22Rv1 (cell line): ENCODE measurements at regions not wholly inside any gene's neighbourhood (a gene's known extent, or its start where the extent isn't known, plus 50 kb on each side); places are given as distances from the start of the nearest gene placed in this dataset.

Experiments used
- ZFX ChIP-seq: fragments of 450-650 bp; IDR thresholded peaks from 2 replicates; pipeline ENCODE4 v1.6.1; 2017; ENCODE audit warnings: antibody characterized with exemption, borderline replicate concordance
- TF ChIP-seq, protein P1 (sequence below): fragments of 450-650 bp; IDR thresholded peaks from 2 replicates; pipeline ENCODE4 v1.5.1; 2017; ENCODE audit warnings: mild to moderate bottlenecking

DNA sequence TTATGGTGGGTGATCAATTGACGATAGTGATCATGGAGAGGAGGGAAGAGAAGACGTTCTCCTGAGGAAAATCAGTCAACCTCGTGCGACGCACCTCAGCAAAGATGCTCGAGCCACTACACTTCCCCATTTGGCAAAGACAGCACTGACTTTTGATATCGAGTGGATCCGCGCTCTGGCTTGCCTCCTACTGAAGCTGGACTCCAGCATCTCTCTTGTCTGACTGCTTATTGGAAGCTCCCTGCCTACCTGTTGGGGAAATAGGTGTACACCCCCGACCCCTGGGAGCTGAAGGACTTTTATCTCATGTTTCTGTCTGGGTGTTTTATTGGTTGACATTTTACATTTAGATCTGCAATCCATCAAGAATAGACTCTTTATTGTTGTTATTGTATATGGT lies 476.8 kb upstream of the B3GAT1 start:
- TF ChIP-seq, protein P1, sequence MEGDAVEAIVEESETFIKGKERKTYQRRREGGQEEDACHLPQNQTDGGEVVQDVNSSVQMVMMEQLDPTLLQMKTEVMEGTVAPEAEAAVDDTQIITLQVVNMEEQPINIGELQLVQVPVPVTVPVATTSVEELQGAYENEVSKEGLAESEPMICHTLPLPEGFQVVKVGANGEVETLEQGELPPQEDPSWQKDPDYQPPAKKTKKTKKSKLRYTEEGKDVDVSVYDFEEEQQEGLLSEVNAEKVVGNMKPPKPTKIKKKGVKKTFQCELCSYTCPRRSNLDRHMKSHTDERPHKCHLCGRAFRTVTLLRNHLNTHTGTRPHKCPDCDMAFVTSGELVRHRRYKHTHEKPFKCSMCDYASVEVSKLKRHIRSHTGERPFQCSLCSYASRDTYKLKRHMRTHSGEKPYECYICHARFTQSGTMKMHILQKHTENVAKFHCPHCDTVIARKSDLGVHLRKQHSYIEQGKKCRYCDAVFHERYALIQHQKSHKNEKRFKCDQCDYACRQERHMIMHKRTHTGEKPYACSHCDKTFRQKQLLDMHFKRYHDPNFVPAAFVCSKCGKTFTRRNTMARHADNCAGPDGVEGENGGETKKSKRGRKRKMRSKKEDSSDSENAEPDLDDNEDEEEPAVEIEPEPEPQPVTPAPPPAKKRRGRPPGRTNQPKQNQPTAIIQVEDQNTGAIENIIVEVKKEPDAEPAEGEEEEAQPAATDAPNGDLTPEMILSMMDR = no peak
- TF ChIP-seq ZFX = no peak
